ENCODE measurements at regions not wholly inside any gene's neighbourhood (a gene's known extent, or its start where the extent isn't known, plus 50 kb on each side); places are given as distances from the start of the nearest gene placed in this dataset.

DNA sequence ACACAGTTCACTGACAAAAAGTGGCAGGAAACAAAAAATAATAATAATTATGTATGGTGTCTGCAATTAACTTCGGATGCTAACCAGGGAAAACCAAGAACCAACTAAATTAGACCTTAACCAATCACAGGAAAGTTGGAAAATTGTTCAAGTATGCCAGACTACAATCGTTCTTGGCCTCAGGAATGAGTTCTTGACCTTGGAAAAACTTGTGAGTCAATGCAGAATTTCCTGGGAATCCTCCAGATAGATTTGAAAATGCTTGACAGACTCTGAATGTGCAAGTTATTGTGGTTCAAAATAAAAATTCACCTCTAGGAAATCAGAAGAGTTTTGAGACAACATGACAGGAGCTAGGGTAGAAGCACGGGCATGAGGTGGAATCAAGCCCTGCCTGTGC lies 171.5 kb downstream of the C7orf25 start:
- no peak for ATAC-seq
- Histone ChIP-seq H3K4me1 (ENCODE audit: low read depth) (no peaks in the 10 kb centered on the region), H3K9me3 (no peaks in the 10 kb centered on the region), H3K4me3 (no peak overlapping the region), H3K36me3 (ENCODE audit: low read depth) (no peaks in the 10 kb centered on the region)
- DNase-seq = no peak
- intact Hi-C loops (cut with DNase I, micrococcal nuclease) = no loop called here
- TF ChIP-seq, protein P1, sequence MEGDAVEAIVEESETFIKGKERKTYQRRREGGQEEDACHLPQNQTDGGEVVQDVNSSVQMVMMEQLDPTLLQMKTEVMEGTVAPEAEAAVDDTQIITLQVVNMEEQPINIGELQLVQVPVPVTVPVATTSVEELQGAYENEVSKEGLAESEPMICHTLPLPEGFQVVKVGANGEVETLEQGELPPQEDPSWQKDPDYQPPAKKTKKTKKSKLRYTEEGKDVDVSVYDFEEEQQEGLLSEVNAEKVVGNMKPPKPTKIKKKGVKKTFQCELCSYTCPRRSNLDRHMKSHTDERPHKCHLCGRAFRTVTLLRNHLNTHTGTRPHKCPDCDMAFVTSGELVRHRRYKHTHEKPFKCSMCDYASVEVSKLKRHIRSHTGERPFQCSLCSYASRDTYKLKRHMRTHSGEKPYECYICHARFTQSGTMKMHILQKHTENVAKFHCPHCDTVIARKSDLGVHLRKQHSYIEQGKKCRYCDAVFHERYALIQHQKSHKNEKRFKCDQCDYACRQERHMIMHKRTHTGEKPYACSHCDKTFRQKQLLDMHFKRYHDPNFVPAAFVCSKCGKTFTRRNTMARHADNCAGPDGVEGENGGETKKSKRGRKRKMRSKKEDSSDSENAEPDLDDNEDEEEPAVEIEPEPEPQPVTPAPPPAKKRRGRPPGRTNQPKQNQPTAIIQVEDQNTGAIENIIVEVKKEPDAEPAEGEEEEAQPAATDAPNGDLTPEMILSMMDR (IDR thresholded peaks at IDR 0.05) = no peak

DNA sequence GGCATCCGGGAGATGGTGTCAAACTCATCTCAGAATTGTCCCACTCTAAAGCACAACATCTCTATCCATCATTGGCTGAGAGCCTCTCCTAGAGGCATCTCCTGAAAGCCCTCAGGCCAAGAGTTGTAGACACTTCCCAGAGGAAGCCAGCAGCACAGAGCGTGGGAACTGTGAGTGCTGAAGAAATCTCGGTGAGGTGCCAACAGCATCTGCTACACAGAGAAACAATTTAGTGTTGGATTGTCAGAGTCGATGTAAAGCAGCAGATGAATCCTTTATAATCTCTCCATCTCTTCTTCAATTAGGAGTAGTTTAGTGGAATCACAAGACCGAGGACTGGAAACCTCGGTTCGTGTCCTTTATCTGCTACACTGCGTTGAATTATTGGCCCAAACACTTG lies 172.2 kb downstream of the C7orf25 start:
- intact Hi-C loops (cut with DNase I, micrococcal nuclease) = no loop called here
- no peaks in the 10 kb centered on the region for H3K36me3 ChIP-seq (ENCODE audit: low read depth)
- ATAC-seq (no peak), DNase-seq (no peak)
- no peaks in the 10 kb centered on the region for H3K4me1 ChIP-seq (ENCODE audit: low read depth)
- TF ChIP-seq, protein P1 (IDR thresholded peaks at IDR 0.05) = no peak
- H3K9me3 ChIP-seq = no peaks in the 10 kb centered on the region
- H3K4me3 ChIP-seq = no peak overlapping the region

DNA sequence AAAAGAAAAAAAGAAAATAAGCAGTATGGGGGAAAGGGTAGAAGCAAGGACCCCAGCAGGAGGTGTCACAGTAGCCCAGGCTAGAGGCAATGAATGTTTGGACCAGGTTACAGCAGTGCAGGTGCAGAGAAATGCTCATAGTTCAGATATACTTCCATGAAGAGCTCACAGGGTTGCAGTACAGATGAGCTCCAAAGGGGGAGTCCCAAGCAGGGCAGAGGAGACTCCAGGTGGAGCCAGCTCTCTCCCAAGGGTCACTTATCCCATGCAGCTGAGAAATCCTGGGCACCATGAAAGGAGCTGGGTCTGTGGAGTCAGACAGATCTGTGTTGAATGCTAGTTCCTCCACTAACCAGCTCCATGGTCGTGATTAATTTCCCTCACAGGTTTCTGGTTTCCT lies 174.9 kb downstream of the C7orf25 start:
- ATAC-seq (no peak), DNase-seq (no peak)
- Histone ChIP-seq H3K9me3 (no peaks in the 10 kb centered on the region), H3K4me1 (ENCODE audit: low read depth) (no peaks in the 10 kb centered on the region), H3K4me3 (no peak overlapping the region), H3K36me3 (ENCODE audit: low read depth) (no peaks in the 10 kb centered on the region)
- TF ChIP-seq, protein P1 (IDR thresholded peaks at IDR 0.05) = no peak
- intact Hi-C loops (cut with DNase I, micrococcal nuclease) = no loop called here

DNA sequence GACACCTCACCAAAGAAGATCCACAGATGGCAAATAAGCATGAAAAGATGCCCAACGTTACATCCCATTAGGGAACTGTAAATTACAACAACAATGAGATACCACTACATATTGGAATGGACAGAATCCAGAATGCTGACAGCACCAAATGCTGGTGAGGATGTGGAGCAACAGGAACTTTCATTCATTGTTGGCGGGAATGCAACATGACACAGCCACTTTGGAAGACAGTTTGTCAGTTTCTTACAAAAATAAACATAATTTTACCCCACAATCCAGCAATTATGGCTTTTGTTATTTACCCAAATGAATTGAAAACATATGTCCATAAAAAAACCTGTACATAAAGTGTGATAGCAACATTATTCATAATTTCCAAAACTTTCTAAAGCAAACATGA lies 176.8 kb downstream of the C7orf25 start:
- no peaks in the 10 kb centered on the region for H3K36me3 ChIP-seq (ENCODE audit: low read depth)
- H3K4me3 ChIP-seq = no peak overlapping the region
- intact Hi-C loops (cut with DNase I, micrococcal nuclease) = no loop called here
- TF ChIP-seq, protein P1 (IDR thresholded peaks at IDR 0.05) = no peak
- no peaks in the 10 kb centered on the region for H3K9me3 ChIP-seq
- DNase-seq (no peak), ATAC-seq (no peak)
- H3K4me1 ChIP-seq (ENCODE audit: low read depth) = no peaks in the 10 kb centered on the region

DNA sequence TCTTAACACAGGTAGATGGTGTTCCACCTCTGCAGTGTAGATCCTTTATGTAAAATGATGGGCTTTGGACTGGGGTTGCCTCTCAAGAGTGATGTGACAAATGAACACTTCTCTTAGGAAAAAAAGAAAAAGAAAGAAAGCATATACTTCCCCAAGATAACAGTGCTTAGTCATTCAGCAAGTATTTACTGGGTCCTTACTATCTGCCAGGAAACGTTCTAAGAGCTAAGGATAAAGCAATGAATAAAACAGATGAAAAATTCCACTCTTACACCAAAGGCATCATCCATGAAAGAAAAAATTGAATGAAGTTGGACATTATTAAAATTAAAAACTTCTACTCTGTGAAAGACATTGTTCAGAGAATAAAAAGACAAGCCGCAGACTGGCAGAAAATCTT lies 177.3 kb downstream of the C7orf25 start:
- no peaks in the 10 kb centered on the region for H3K9me3 ChIP-seq
- H3K36me3 ChIP-seq (ENCODE audit: low read depth) = no peaks in the 10 kb centered on the region
- H3K4me3 ChIP-seq = no peak overlapping the region
- intact Hi-C loops (cut with DNase I, micrococcal nuclease) = no loop called here
- no peak for DNase-seq
- H3K4me1 ChIP-seq (ENCODE audit: low read depth) = no peaks in the 10 kb centered on the region
- TF ChIP-seq, protein P1 (IDR thresholded peaks at IDR 0.05) = no peak
- no peak for ATAC-seq

- ATAC-seq (no peak), DNase-seq (no peak)
- H3K4me1 ChIP-seq (ENCODE audit: low read depth) = no peaks in the 10 kb centered on the region
- no peak overlapping the region for H3K4me3 ChIP-seq
- H3K36me3 ChIP-seq (ENCODE audit: low read depth) = no peaks in the 10 kb centered on the region
- intact Hi-C loops (cut with DNase I, micrococcal nuclease) = no loop called here
- no peaks in the 10 kb centered on the region for H3K9me3 ChIP-seq
- TF ChIP-seq, protein P1 (IDR thresholded peaks at IDR 0.05) = no peak
Observed at GRCh38 chr7:42733040-42733439, 178.8 kb downstream of the C7orf25 start.

All from mucosa of descending colon (tissue), 3 donors.